Tibial nerve (tissue), 4 donors: ENCODE measurements at regions not wholly inside any gene's neighbourhood (a gene's known extent, or its start where the extent isn't known, plus 50 kb on each side); places are given as distances from the start of the nearest gene placed in this dataset.

Source experiments
- DNase-seq, 2 donors: peaks; one replicate each; pipeline ENCODE4 v3.0.0-alpha.2; 2019; ENCODE audit warnings: low spot score in 2 of 2
- H3K27ac ChIP-seq, 4 donors: fragments of 200-600 bp; sonication (generic) in 3 of 4; one replicate each; pipeline ENCODE4 v1.5.1; 2017 to 2019; ENCODE audit warnings: mild to moderate bottlenecking in 1 of 4
- H3K27me3 ChIP-seq, 2 donors: fragments of 200-600 bp; sonication (generic) in 1 of 2; one replicate each; pipeline versions ENCODE4 v1.5.1 to v1.6.0; 2017 to 2019
- H3K36me3 ChIP-seq, 3 donors: fragments of 200-600 bp; sonication (generic); one replicate each; pipeline ENCODE4 v1.5.1; 2018 to 2019
- H3K4me1 ChIP-seq, 4 donors: fragments of 200-600 bp; sonication (generic) in 3 of 4; one replicate each; pipeline ENCODE4 v1.5.1; 2017 to 2019
- H3K4me3 ChIP-seq, 4 donors: fragments of 200-600 bp; sonication (generic) in 3 of 4; one replicate each; pipeline ENCODE4 v1.5.1; 2017 to 2019; ENCODE audit warnings: mild to moderate bottlenecking in 1 of 4, moderate library complexity in 1 of 4
- H3K9me3 ChIP-seq, 4 donors: fragments of 200-600 bp; sonication (generic) in 3 of 4; one replicate each; pipeline ENCODE4 v1.5.1; 2017 to 2019
- EP300 ChIP-seq, 2 donors: sonication (generic); formaldehyde crosslinking; IDR thresholded peaks; one replicate each; pipeline ENCODE4 v1.6.1; 2017; ENCODE audit warnings: antibody characterized with exemption in 2 of 2, mild to moderate bottlenecking in 1 of 2
- POLR2A ChIP-seq, 2 donors: fragments of 450-650 bp; IDR thresholded peaks; one replicate each; pipeline ENCODE4 v1.6.1; 2017; ENCODE audit warnings: antibody characterized with exemption in 2 of 2, mild to moderate bottlenecking in 2 of 2, moderate library complexity in 2 of 2
- WGBS, 2 donors: methylation state at CpG; one replicate each; pipeline ENCODE4 v1.1.5; 2018; 5-methylcytosine and 5-hydroxymethylcytosine counted together
- TF ChIP-seq, protein P1 (sequence below), 5 experiments: fragments of 200-600 bp in 3 of 5; fragments of 450-650 bp in 2 of 5; sonication (generic) in 3 of 5; IDR thresholded peaks; one replicate each; pipeline ENCODE4 v1.5.1; 2016 to 2019; ENCODE audit warnings: antibody characterized with exemption in 5 of 5, mild to moderate bottlenecking in 3 of 5, moderate library complexity in 2 of 5

DNA sequence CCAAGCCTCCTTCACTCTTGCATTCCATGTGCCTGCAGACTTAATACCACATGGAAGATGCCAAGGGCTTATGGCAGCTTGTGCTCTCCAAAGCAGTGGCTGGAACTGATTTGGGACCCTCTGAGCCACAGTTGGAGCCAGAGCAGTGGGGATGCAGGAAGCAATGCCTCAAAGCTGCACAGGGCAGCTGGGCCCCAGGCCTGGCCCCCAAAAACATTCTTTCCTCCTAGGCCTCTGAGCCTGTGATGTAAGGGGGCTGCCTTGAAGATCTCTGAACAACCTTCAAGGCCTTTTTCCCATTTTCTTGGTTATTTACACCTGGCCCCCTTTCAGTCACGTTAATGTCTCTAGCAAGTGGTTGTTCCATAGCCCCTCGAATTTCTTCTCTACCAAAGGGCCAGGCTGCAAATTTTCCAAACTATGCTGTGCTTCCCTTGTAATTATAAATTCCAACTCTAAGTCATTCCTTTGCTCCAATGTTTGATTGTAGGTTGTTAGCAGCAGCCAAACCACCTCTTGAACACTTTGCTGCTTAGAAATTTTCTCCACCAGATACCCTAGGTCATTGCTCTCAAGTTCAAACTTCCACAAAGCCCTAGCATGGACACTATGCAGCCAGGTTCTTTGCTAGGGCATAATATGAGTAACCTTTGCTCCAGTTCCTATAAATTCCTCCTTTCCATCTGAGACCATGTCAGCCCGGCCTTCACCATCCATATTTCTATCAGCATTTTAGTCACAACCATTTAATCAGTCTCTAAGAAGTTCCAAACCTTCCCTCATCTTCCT, 245.0 kb upstream of the RBBP8 start:
- Histone ChIP-seq H3K36me3 (no peaks in the 10 kb centered on the region), H3K9me3 (peaks cover 0 to 8% (median 0%) of the 10 kb centered on the region in 4 donors), H3K27ac (no peak overlapping the region), H3K27me3 (no peaks in the 10 kb centered on the region), H3K4me1 (peaks cover 0 to 2% (median under 1%) of the 10 kb centered on the region in 4 donors), H3K4me3 (no peak overlapping the region)
- no peak for DNase-seq
- WGBS, 2 donors = 57 to 61% methylated on average over 3 of the region's 3 CpGs
- TF ChIP-seq, protein P1, sequence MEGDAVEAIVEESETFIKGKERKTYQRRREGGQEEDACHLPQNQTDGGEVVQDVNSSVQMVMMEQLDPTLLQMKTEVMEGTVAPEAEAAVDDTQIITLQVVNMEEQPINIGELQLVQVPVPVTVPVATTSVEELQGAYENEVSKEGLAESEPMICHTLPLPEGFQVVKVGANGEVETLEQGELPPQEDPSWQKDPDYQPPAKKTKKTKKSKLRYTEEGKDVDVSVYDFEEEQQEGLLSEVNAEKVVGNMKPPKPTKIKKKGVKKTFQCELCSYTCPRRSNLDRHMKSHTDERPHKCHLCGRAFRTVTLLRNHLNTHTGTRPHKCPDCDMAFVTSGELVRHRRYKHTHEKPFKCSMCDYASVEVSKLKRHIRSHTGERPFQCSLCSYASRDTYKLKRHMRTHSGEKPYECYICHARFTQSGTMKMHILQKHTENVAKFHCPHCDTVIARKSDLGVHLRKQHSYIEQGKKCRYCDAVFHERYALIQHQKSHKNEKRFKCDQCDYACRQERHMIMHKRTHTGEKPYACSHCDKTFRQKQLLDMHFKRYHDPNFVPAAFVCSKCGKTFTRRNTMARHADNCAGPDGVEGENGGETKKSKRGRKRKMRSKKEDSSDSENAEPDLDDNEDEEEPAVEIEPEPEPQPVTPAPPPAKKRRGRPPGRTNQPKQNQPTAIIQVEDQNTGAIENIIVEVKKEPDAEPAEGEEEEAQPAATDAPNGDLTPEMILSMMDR (IDR thresholded peaks at IDR 0.05) = no peak
- no peak for TF ChIP-seq EP300 (IDR thresholded peaks at IDR 0.05)
- TF ChIP-seq POLR2A (IDR thresholded peaks at IDR 0.05) = no peak

DNA sequence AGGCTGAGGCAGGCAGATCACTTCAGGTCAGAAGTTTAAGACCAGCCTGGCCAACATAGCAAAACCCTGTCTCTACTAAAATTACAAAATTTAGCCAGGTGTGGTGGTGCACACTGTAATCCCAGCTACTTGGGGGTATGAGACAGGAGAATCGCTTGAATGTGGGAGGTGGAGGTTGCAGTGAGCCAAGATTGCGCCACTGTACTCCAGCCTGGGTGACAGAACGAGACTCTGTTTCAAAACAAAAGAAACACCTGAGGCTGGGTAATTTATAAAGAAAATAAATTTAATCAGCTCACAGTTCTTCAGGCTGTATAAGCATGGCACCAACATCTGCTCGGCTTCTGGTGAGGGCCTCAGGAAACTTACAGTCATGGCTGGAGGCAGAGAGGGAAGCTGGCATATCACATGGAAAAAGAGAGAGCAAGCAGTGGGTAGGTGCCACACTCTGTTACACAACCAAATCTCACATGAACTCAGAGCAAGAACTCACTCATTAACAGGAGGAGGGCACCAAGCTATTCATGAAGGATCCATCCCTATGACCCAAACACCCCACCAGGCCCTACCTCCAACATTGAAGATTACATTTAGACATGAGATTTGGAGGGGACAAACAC, 244.1 kb upstream of the RBBP8 start:
- Histone ChIP-seq H3K27ac (no peak overlapping the region), H3K36me3 (no peaks in the 10 kb centered on the region), H3K27me3 (no peaks in the 10 kb centered on the region), H3K4me3 (no peak overlapping the region), H3K4me1 (no peaks in the 10 kb centered on the region), H3K9me3 (peaks cover 0 to 8% (median 0%) of the 10 kb centered on the region in 4 donors)
- no peak for DNase-seq
- no peak for TF ChIP-seq EP300 (IDR thresholded peaks at IDR 0.05)
- TF ChIP-seq, protein P1 (IDR thresholded peaks at IDR 0.05) = no peak
- no peak for TF ChIP-seq POLR2A (IDR thresholded peaks at IDR 0.05)
- 95% methylated on average over 4 of the region's 4 CpGs for WGBS, 2 donors

DNA sequence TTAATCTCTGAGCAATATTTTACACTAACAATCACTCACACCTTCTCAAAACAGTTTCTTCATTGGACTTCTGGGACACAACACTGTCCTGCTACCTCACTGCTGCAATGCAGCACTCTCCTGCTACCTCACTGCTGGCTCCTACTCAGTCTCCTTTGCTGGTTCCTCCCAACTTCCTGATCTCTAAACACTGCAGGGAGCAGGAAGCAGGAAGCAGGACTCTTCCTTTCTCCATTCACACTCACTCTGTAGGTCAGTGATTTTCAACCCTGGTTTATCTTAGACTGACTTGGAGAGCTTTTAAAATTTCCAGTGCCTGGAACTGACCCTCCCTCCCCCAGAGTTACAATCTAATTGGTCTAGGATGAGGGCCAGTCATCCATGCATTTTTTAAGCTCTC, 243.4 kb upstream of the RBBP8 start:
- peaks cover 0 to 8% (median 0%) of the 10 kb centered on the region in 4 donors for H3K9me3 ChIP-seq
- DNase-seq = no peak
- H3K4me1 ChIP-seq = no peaks in the 10 kb centered on the region
- no peak for TF ChIP-seq POLR2A (IDR thresholded peaks at IDR 0.05)
- TF ChIP-seq EP300 (IDR thresholded peaks at IDR 0.05) = no peak
- TF ChIP-seq, protein P1 (IDR thresholded peaks at IDR 0.05) = no peak
- H3K4me3 ChIP-seq = no peak overlapping the region
- H3K27me3 ChIP-seq = no peaks in the 10 kb centered on the region
- H3K36me3 ChIP-seq = no peaks in the 10 kb centered on the region
- H3K27ac ChIP-seq = no peak overlapping the region

DNA sequence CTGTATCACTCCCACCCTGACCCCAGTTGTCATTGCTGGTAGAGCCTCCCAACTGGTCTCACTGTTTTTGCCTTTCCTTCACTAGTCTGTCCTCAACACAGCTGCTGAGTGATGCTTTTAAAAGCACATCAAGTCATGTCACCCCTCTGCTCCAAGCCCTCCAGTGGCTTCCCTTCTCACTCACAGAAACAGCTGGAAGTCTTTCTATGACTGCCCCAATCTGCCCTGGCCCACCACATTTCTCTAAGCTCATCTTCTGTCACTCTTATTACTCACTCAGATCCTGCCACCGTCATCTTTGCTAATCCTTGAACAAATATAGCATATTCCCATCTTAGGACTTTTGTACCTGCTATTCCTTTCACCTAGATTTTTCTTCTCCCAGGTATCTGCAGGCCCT, 242.6 kb upstream of the RBBP8 start:
- Histone ChIP-seq H3K4me1 (no peaks in the 10 kb centered on the region), H3K27ac (no peak overlapping the region), H3K36me3 (no peaks in the 10 kb centered on the region), H3K9me3 (peaks cover 0 to 8% (median 0%) of the 10 kb centered on the region in 4 donors), H3K4me3 (no peak overlapping the region), H3K27me3 (no peaks in the 10 kb centered on the region)
- WGBS, 2 donors = 84 to 94% methylated on average over 1 of the region's 1 CpG
- DNase-seq = no peak
- TF ChIP-seq POLR2A (IDR thresholded peaks at IDR 0.05) (no peak), EP300 (IDR thresholded peaks at IDR 0.05) (no peak)
- TF ChIP-seq, protein P1 (IDR thresholded peaks at IDR 0.05) = no peak
